ENCODE measurements at regions not wholly inside any gene's neighbourhood (a gene's known extent, or its start where the extent isn't known, plus 50 kb on each side); places are given as distances from the start of the nearest gene placed in this dataset.

GRCh38 chr11:111077530-111078322 lies 167.8 kb upstream of the POU2AF2 start:
- TF ChIP-seq, protein P1, sequence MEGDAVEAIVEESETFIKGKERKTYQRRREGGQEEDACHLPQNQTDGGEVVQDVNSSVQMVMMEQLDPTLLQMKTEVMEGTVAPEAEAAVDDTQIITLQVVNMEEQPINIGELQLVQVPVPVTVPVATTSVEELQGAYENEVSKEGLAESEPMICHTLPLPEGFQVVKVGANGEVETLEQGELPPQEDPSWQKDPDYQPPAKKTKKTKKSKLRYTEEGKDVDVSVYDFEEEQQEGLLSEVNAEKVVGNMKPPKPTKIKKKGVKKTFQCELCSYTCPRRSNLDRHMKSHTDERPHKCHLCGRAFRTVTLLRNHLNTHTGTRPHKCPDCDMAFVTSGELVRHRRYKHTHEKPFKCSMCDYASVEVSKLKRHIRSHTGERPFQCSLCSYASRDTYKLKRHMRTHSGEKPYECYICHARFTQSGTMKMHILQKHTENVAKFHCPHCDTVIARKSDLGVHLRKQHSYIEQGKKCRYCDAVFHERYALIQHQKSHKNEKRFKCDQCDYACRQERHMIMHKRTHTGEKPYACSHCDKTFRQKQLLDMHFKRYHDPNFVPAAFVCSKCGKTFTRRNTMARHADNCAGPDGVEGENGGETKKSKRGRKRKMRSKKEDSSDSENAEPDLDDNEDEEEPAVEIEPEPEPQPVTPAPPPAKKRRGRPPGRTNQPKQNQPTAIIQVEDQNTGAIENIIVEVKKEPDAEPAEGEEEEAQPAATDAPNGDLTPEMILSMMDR (IDR thresholded peaks at IDR 0.05), result no peak
- TF ChIP-seq ZNF396 (CRISPR knock-in tag; IDR thresholded peaks at IDR 0.05; ENCODE audit: borderline replicate concordance) (no peak), CREB1 (CRISPR knock-in tag; IDR thresholded peaks at IDR 0.05) (no peak)
- TF ChIP-seq, protein P2, sequence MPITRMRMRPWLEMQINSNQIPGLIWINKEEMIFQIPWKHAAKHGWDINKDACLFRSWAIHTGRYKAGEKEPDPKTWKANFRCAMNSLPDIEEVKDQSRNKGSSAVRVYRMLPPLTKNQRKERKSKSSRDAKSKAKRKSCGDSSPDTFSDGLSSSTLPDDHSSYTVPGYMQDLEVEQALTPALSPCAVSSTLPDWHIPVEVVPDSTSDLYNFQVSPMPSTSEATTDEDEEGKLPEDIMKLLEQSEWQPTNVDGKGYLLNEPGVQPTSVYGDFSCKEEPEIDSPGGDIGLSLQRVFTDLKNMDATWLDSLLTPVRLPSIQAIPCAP (CRISPR knock-in tag; IDR thresholded peaks at IDR 0.05), result no peak
- TF ChIP-seq, protein P3, sequence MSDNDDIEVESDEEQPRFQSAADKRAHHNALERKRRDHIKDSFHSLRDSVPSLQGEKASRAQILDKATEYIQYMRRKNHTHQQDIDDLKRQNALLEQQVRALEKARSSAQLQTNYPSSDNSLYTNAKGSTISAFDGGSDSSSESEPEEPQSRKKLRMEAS (CRISPR knock-in tag; IDR thresholded peaks at IDR 0.05), result no peak
